HG03571 (cell line): ENCODE measurements at regions not wholly inside any gene's neighbourhood (a gene's known extent, or its start where the extent isn't known, plus 50 kb on each side); places are given as distances from the start of the nearest gene placed in this dataset.
"Not testable (repeated sequence)": the region's sequence is repeated elsewhere in the genome, so short reads cannot be mapped to it uniquely, and the experiment has no call there.

Experiments used
- ATAC-seq: cut with Tn5 transposase; IDR thresholded peaks from one replicate; pipeline ENCODE4 v1.9.1; 2021; ENCODE audit not compliant: unreplicated experiment

GRCh38 chr4:42205541-42205940, 53.1 kb upstream of the BEND4 start:
- no peak for ATAC-seq

DNA sequence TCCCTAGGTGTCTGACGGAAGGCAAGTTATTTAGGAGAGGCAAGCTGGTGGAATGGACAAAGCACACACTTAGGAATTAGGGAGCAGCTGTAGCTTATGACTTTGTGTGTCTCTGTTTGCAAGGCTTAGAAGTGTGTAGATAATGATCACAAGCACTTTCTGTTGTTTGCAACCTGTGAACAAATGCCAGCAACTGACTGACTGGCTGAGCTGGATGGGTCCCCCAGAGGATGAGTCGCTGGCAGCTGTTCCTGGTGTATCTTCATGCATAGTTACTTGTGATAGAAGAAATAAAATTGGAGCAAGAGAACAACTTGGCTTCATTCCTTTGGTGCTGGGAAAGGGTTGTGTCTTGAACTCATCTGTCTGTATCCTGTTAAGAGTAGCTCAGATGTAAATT, 64.2 kb upstream of the BEND4 start:
- ATAC-seq: no peak

DNA sequence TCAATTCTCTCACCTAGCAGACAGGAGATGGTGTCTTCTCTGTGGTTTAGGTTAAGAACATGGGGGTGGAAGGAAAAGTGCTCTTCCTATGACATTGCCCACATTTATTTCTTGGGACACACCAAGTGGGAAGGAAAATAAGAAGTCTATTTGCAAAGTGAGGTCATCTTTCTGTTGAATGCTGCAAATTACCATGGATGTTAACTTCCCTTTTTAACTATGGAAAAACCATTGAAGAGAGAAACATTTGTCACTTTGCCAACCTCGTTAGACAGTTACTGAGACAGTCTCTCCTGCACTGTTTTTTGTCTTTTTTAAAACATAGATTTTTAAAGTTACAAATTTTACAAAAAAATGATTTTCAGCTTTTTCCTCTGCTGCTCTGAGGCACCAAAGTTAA, 72.8 kb upstream of the BEND4 start:
- no peak for ATAC-seq

GRCh38 chr4:42234817-42235216, 82.4 kb upstream of the BEND4 start:
- ATAC-seq: no peak

DNA sequence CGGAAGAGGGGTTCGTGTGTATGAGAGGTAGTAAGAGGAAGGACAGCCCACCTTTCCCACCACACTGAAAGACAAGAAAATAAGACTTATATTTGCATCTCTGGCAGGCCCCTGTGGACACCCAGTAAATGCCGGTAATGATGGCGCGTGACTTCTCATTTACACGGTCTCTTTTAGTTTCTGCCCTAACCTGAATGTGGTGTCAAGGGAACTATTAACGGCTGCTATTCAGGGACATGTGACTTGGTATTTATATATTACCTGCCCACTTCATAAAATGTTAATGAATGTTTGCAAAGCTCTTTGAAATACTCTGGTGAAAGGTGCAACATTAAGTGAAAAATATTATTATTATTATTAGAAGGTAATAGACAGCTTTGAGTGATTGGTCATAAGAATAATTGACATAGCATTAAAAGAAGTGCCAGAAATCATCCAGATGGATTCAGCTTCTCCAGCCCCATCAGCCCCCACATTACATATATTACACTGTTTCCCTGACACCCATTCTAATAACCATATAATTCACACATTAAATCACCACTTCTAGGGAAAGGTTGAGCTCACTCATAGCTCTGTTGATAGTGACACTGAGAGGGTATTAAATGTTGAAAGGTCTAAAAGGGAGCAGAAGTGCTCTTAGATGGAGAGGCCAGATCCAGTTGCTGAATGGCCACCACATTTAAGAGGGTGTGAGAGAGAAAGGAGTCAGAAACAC, 83.0 kb upstream of the BEND4 start:
- no peak for ATAC-seq

- no peak for ATAC-seq
Measured at GRCh38 chr4:42237010-42237409, 84.6 kb upstream of the BEND4 start.

- ATAC-seq: no peak
Measured at GRCh38 chr4:42237451-42237850, 85.0 kb upstream of the BEND4 start.

GRCh38 chr4:42248972-42249371, 96.5 kb upstream of the BEND4 start:
- ATAC-seq: no peak

GRCh38 chr4:42252315-42252714, 99.9 kb upstream of the BEND4 start:
- no peak for ATAC-seq

- not testable (repeated sequence) for ATAC-seq
Measured at GRCh38 chr4:42257645-42258044, 105.2 kb upstream of the BEND4 start.

DNA sequence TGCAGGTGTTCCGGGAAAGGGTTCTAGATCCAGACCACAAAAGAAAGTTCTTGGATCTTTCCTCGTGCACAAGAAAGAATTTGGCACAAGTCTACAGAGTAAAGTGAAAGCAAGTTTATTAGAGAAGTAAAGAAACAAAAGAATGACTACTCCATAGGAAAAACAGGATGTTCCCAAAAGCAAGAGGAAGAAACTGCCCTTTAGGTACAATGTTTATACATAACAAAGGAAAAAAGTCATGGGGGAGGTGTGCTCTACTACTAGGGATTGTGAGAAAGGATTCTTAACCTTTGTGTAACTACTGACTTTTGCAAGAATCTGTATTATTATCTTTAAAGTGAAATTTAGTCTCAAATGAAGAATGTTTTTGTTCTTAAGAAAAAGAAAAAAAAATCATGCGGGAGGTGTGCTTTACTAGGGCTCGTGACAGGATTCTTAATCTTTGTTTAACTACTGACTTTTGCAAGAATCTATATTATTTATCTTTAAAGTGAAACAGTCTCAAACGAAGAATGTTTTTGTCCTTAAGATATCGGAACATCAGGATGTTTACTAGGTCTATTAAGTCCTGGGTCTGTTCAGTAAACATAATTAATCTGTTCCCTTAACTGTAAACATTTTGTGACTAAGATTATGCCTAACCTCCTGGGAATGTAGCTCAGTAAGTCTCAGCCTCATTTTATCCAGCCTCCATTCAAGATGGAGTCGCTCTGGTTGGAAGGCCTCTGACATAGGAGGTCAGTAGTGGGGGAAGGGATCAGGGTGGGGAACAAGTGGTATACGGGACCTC, 110.4 kb upstream of the BEND4 start:
- no peak for ATAC-seq

DNA sequence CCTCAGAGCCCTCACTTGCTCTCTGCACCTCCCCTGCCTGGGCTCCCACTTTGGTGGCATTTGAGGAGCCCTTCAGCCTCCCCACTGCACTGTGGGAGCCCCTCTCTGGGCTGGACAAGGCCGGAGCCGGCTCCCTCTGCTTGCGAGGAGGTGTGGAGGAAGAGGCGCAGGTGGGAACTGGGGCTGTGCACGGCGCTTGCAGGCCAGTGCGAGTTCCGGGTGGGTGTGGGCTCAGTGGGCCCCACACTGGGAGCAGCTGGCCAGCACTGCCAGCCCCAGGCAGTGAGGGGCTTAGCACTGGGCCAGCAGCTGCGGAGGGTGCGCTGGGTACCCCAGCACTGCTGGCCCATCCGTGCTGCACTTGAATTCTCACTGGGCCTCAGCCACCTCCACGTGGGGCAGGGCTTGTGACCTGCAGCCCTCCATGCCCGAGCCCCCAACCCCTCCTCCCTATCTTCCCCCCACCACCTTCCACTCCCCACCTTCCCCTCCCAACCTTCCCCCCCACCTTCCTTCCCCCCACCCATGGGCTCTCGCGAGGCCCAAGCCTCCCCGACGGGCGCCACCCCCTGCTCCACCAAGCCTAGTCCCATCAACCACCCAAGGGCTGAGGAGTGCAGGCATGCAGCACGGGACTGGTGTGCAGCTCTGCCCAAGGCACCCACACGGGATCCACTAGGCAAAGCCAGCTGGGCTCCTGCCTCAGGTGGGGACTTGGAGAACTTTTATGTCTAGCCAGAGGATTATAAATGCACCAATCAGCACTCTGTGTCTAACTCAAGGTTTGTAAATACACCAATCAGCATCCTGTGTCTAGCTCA, 113.5 kb upstream of the BEND4 start:
- ATAC-seq: no peak

GRCh38 chr4:42267724-42268123, 115.3 kb upstream of the BEND4 start:
- no peak for ATAC-seq

- no peak for ATAC-seq
Measured at GRCh38 chr4:42268824-42269223, 116.4 kb upstream of the BEND4 start.

DNA sequence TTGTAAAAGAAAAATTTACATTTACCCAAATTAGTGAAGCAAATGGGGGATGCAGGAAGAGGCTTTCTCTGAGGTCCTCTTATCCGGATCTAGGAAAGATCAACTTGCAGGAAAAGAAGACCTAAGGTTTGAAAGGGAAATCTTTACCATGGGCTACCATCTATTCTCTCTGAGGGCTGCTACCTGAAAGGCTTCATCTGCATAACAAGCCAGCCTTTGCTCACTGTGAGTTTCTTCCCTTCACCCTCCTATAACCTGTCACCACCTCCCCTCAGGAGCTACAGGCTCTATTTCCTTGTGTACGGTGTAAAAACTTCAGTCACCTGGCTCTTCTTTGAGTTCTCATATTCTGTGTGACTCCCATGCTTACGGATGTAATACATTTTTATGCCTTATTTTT, 118.6 kb upstream of the BEND4 start:
- ATAC-seq: no peak

DNA sequence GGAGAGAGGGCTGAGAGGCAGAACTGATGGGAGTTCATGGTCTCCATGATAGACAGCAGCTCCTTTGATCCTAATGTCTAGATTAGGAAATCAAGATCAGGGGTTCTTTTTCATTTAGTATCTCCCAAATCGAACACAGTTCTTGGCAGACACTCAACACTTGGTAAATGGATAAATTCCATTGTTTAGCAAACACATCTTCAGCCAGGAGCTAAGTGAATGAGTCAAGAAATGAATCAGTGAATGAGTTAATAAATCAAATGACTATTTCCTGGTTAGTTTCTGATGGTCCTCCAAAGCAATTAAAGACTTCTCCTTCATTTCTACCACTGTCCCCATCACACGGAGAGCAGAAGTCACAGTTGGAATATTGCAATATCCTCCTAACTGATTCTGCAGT, 120.0 kb upstream of the SHISA3 start:
- ATAC-seq: no peak

- no peak for ATAC-seq
Measured at GRCh38 chr4:42278709-42279324, 118.5 kb upstream of the SHISA3 start.

GRCh38 chr4:42280327-42281095, 116.8 kb upstream of the SHISA3 start:
- ATAC-seq: no peak

GRCh38 chr4:42281324-42282020, 115.8 kb upstream of the SHISA3 start:
- peak; percentile 52 for ATAC-seq
